K562 (cell line): ENCODE measurements at regions not wholly inside any gene's neighbourhood (a gene's known extent, or its start where the extent isn't known, plus 50 kb on each side); places are given as distances from the start of the nearest gene placed in this dataset.

Source experiments
- CBX2 ChIP-seq: fragments of 200-600 bp; sonication (generic); IDR thresholded peaks from one replicate; pipeline ENCODE4 v1.6.1; 2012; ENCODE audit warnings: mild to moderate bottlenecking, low read length, inconsistent platforms; ENCODE audit not compliant: insufficient read depth, poor library complexity, severe bottlenecking
- COPS2 ChIP-seq: fragments of 450-650 bp; conservative IDR thresholded peaks from 2 replicates; pipeline ENCODE4 v1.6.1; 2016; ENCODE audit warnings: mild to moderate bottlenecking, moderate library complexity
- CREBBP ChIP-seq: IDR thresholded peaks from one replicate; pipeline ENCODE4 v1.6.1; 2012; ENCODE audit warnings: low read depth, mild to moderate bottlenecking, control low read depth, inconsistent platforms, low read length
- E2F6 ChIP-seq, 2 experiments: IDR thresholded peaks; 2 replicates each; pipeline ENCODE4 v1.6.1; 2011; ENCODE audit warnings: borderline replicate concordance in 1 of 2, control low read depth in 1 of 2, low read depth in 1 of 2, low read length in 1 of 2, mild to moderate bottlenecking in 1 of 2, mixed read lengths in 1 of 2, moderate library complexity in 1 of 2; ENCODE audit not compliant: insufficient read depth in 1 of 2, insufficient read length in 1 of 2, poor library complexity in 1 of 2, severe bottlenecking in 1 of 2; ENCODE audit errors: extremely low read depth in 1 of 2
- FOXK1 ChIP-seq: sonication (generic); formaldehyde crosslinking; IDR thresholded peaks from 2 replicates; pipeline ENCODE4 v1.8.0; 2022; ENCODE audit warnings: missing genetic modification reagents, mild to moderate bottlenecking, borderline replicate concordance
- HDAC6 ChIP-seq: IDR thresholded peaks from 2 replicates; pipeline ENCODE4 v1.6.1; 2012; ENCODE audit warnings: low read depth, mild to moderate bottlenecking, control low read depth, inconsistent platforms, low read length, moderate library complexity
- HDAC8 ChIP-seq: fragments of 450-650 bp; IDR thresholded peaks from 2 replicates; pipeline ENCODE4 v1.6.1; 2016; ENCODE audit warnings: mild to moderate bottlenecking, missing genetic modification characterization, moderate library complexity, missing compliant biosample characterization
- HES1 ChIP-seq: fragments of 450-650 bp; IDR thresholded peaks from 2 replicates; pipeline ENCODE4 v1.6.1; 2016; ENCODE audit warnings: low read depth, mild to moderate bottlenecking, moderate library complexity
- HMBOX1 ChIP-seq: sonication (generic); IDR thresholded peaks from 2 replicates; pipeline ENCODE4 v1.6.1; 2016
- MTA3 ChIP-seq: fragments of 450-650 bp; formaldehyde crosslinking; IDR thresholded peaks from 2 replicates; pipeline ENCODE4 v1.6.1; 2017; ENCODE audit warnings: mild to moderate bottlenecking, borderline replicate concordance
- NFRKB ChIP-seq: fragments of 450-650 bp; IDR thresholded peaks from 2 replicates; pipeline ENCODE4 v1.6.1; 2016; ENCODE audit warnings: low read depth
- PHF8 ChIP-seq: fragments of 200-600 bp; sonication (generic); IDR thresholded peaks from 2 replicates; pipeline ENCODE4 v1.6.1; 2012; ENCODE audit warnings: mixed run types, mild to moderate bottlenecking, inconsistent platforms, low read length, moderate library complexity, borderline replicate concordance
- PML ChIP-seq: IDR thresholded peaks from 2 replicates; pipeline ENCODE4 v1.6.1; 2012; ENCODE audit warnings: low read length, inconsistent platforms
- PYGO2 ChIP-seq: fragments of 450-650 bp; IDR thresholded peaks from 2 replicates; pipeline ENCODE4 v1.6.1; 2016; ENCODE audit warnings: mild to moderate bottlenecking, missing genetic modification characterization, moderate library complexity, missing compliant biosample characterization
- RBM39 ChIP-seq: fragments of 200-400 bp; formaldehyde crosslinking; optimal IDR thresholded peaks from 2 replicates; pipeline ENCODE3; 2018; ENCODE audit warnings: low read depth, low read length
- TFAP4 ChIP-seq: sonication (generic); formaldehyde crosslinking; IDR thresholded peaks from 2 replicates; pipeline ENCODE4 v1.8.0; 2022; ENCODE audit warnings: missing genetic modification reagents, mild to moderate bottlenecking, moderate library complexity, borderline replicate concordance
- ZNF197 ChIP-seq: fragments of 200-800 bp; sonication (Bioruptor generic); IDR thresholded peaks from 2 replicates; pipeline ENCODE4 v1.6.1; 2016; ENCODE audit warnings: low read depth, missing genetic modification characterization, missing compliant biosample characterization
- ZNF232 ChIP-seq: sonication (generic); formaldehyde crosslinking; IDR thresholded peaks from 2 replicates; pipeline ENCODE4 v1.8.0; 2022; ENCODE audit warnings: mild to moderate bottlenecking, missing genetic modification reagents
- ZNF311 ChIP-seq: fragments of 250-450 bp; sonication (Bioruptor Pico); IDR thresholded peaks from 2 replicates; pipeline ENCODE4 v1.4.0; 2020; ENCODE audit warnings: mild to moderate bottlenecking, moderate library complexity
- ZNF324 ChIP-seq: fragments of 250-450 bp; sonication (Bioruptor Pico); IDR thresholded peaks from 2 replicates; pipeline ENCODE4 v1.4.0; 2020; ENCODE audit warnings: mild to moderate bottlenecking
- ZNF41 ChIP-seq: fragments of 250-450 bp; sonication (Bioruptor Pico); conservative IDR thresholded peaks from 2 replicates; pipeline ENCODE4 v1.4.0; 2020; ENCODE audit warnings: mild to moderate bottlenecking
- ZNF507 ChIP-seq: conservative IDR thresholded peaks from 2 replicates; pipeline ENCODE4 v1.6.1; 2017; ENCODE audit warnings: missing genetic modification characterization, missing compliant biosample characterization
- ZNF79 ChIP-seq: fragments of 250-450 bp; sonication (Bioruptor Pico); IDR thresholded peaks from 2 replicates; pipeline ENCODE4 v1.4.0; 2020; ENCODE audit warnings: low read depth, mild to moderate bottlenecking, moderate library complexity
- ZNF830 ChIP-seq: fragments of 250-450 bp; sonication (Bioruptor Pico); IDR thresholded peaks from 2 replicates; pipeline ENCODE4 v1.5.0; 2021; ENCODE audit warnings: mild to moderate bottlenecking
- ZSCAN32 ChIP-seq: fragments of 450-650 bp; formaldehyde crosslinking; IDR thresholded peaks from 2 replicates; pipeline ENCODE4 v1.4.0; 2020; ENCODE audit warnings: mild to moderate bottlenecking, moderate library complexity

- TF ChIP-seq E2F6 (IDR thresholded peaks at IDR 0.05; ENCODE audit: borderline replicate concordance in 1 of 2, extremely low read depth in 1 of 2, insufficient read depth in 1 of 2, insufficient read length in 1 of 2, low read depth in 1 of 2, low read length in 1 of 2, poor library complexity in 1 of 2, severe bottlenecking in 1 of 2) (peak in 1 of 2 experiments; percentile 46), NFRKB (peak; percentile 68), HMBOX1 (peak; percentile 87), HDAC8 (tag) (no peak), ZNF79 (CRISPR knock-in tag) (0 out of 2 replicates have a peak, but pooled peaks have one; percentile 6), PHF8 (no peak), ZNF41 (CRISPR knock-in tag) (no peak), HDAC6 (no peak), ZNF232 (CRISPR knock-in tag) (no peak), CBX2 (no peak), COPS2 (no peak), ZSCAN32 (CRISPR knock-in tag) (no peak), CREBBP (no peak), PML (0 out of 2 replicates have a peak, but pooled peaks have one; percentile 29), ZNF197 (CRISPR knock-in tag) (peak; percentile 74), ZNF507 (tag) (no peak), RBM39 (no peak), ZNF830 (CRISPR knock-in tag) (no peak), FOXK1 (CRISPR knock-in tag) (no peak), MTA3 (peak; percentile 66; the same call in 1 of the 2 replicates), ZNF311 (CRISPR knock-in tag) (no peak), ZNF324 (CRISPR knock-in tag) (no peak), TFAP4 (CRISPR knock-in tag) (peak; percentile 71), PYGO2 (tag) (no peak), HES1 (no peak)
Measured at GRCh38 chr4:10239982-10240654, 123.5 kb upstream of the WDR1 start (continued).
